NCI-H2029 (cell line): ENCODE measurements at regions not wholly inside any gene's neighbourhood (a gene's known extent, or its start where the extent isn't known, plus 50 kb on each side); places are given as distances from the start of the nearest gene placed in this dataset.

Experiments
- DNase-seq: peaks from one replicate; lab custom pipeline; 2025; lab: John Stamatoyannopoulos, UW

DNA sequence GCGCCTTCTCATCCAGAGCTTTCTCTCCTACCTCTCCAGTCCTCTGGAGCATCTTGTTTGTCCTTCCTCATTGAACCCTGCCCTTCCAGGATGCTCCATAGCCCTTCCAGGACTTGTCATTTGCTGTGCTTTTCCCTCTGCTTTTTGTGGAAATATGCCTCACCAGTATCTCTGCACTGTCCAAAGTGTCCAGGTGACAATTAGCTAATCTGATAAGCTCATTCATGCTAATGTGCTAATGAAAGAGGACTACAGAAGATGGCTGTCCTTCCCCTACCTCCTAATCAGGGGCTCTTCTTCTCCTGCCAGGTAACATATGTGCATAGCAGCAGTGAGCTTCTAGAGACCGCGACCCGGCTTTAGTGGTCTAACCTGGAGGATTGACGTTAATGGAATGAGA is 58.4 kb upstream of the OTX2 start:
- no peak for DNase-seq

- no peak for DNase-seq
Measured at GRCh38 chr14:56862836-56863235, 52.6 kb upstream of the OTX2 start.

DNA sequence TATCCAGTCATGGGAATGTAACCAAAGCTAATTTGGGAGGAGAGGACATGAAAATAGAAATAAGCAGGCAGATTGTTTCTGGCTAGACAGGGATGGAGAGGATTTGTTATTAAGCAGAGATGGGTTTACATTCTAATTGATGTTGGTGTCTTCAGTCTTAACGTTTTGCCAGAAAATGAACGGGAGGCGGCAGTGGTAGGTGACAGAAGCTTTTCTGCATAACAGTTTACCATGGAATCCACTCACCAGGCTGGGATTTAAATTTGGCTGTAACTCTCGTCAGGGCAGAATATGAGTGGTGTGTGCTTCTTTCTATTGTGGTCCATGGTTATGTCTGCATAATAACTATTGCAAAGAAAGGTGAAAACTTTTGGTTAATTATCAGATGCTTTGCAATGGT is 50.2 kb upstream of the OTX2 start:
- no peak for DNase-seq
